ENCODE measurements at regions not wholly inside any gene's neighbourhood (a gene's known extent, or its start where the extent isn't known, plus 50 kb on each side); places are given as distances from the start of the nearest gene placed in this dataset.

GRCh38 chr3:110738531-110738930 lies 333.1 kb upstream of the NECTIN3 start:
- Histone ChIP-seq H3K4me1 (ENCODE audit: control insufficient read depth, insufficient read depth, low read length) (no peaks in the 10 kb centered on the region), H3K9ac (ENCODE audit: low read length) (no peak overlapping the region), H3K36me3 (ENCODE audit: control insufficient read depth, insufficient read depth, low read length, severe bottlenecking) (no peaks in the 10 kb centered on the region), H3K9me3 (ENCODE audit: control insufficient read depth, low read length) (no peaks in the 10 kb centered on the region), H3K4me3 (ENCODE audit: low read length) (no peak overlapping the region), H3K27me3 (replicated peaks; ENCODE audit: control insufficient read depth, insufficient read depth, low read length) (no peaks in the 10 kb centered on the region)
- peak; percentile 24 for DNase-seq (ENCODE audit: low read depth)

- H3K27me3 ChIP-seq (replicated peaks; ENCODE audit: control insufficient read depth, insufficient read depth, low read length): no peaks in the 10 kb centered on the region
- H3K4me1 ChIP-seq (ENCODE audit: control insufficient read depth, insufficient read depth, low read length): no peaks in the 10 kb centered on the region
- no peak overlapping the region for H3K4me3 ChIP-seq (ENCODE audit: low read length)
- DNase-seq (ENCODE audit: low read depth): no peak
- peaks cover 4% of the 10 kb centered on the region for H3K9me3 ChIP-seq (ENCODE audit: control insufficient read depth, low read length)
- H3K36me3 ChIP-seq (ENCODE audit: control insufficient read depth, insufficient read depth, low read length, severe bottlenecking): no peaks in the 10 kb centered on the region
- H3K9ac ChIP-seq (ENCODE audit: low read length): no peak overlapping the region
These were observed 329.7 kb upstream of the NECTIN3 start for GRCh38 chr3:110741891-110742290.

GRCh38 chr3:110743202-110743601 lies 328.4 kb upstream of the NECTIN3 start:
- DNase-seq (ENCODE audit: low read depth): no peak
- no peaks in the 10 kb centered on the region for H3K4me1 ChIP-seq (ENCODE audit: control insufficient read depth, insufficient read depth, low read length)
- H3K9me3 ChIP-seq (ENCODE audit: control insufficient read depth, low read length): peaks cover 4% of the 10 kb centered on the region
- H3K36me3 ChIP-seq (ENCODE audit: control insufficient read depth, insufficient read depth, low read length, severe bottlenecking): no peaks in the 10 kb centered on the region
- no peak overlapping the region for H3K4me3 ChIP-seq (ENCODE audit: low read length)
- no peak overlapping the region for H3K9ac ChIP-seq (ENCODE audit: low read length)
- H3K27me3 ChIP-seq (replicated peaks; ENCODE audit: control insufficient read depth, insufficient read depth, low read length): no peaks in the 10 kb centered on the region

GRCh38 chr3:110743984-110744383 lies 327.6 kb upstream of the NECTIN3 start:
- Histone ChIP-seq H3K36me3 (ENCODE audit: control insufficient read depth, insufficient read depth, low read length, severe bottlenecking) (no peaks in the 10 kb centered on the region), H3K9me3 (ENCODE audit: control insufficient read depth, low read length) (peaks cover 4% of the 10 kb centered on the region), H3K4me3 (ENCODE audit: low read length) (no peak overlapping the region), H3K4me1 (ENCODE audit: control insufficient read depth, insufficient read depth, low read length) (no peaks in the 10 kb centered on the region), H3K9ac (ENCODE audit: low read length) (no peak overlapping the region), H3K27me3 (replicated peaks; ENCODE audit: control insufficient read depth, insufficient read depth, low read length) (no peaks in the 10 kb centered on the region)
- DNase-seq (ENCODE audit: low read depth): no peak

GRCh38 chr3:110744723-110745122 lies 326.9 kb upstream of the NECTIN3 start:
- Histone ChIP-seq H3K27me3 (replicated peaks; ENCODE audit: control insufficient read depth, insufficient read depth, low read length) (no peaks in the 10 kb centered on the region), H3K4me1 (ENCODE audit: control insufficient read depth, insufficient read depth, low read length) (no peaks in the 10 kb centered on the region), H3K4me3 (ENCODE audit: low read length) (no peak overlapping the region)

GRCh38 chr3:110749006-110749405 lies 322.6 kb upstream of the NECTIN3 start:
- Histone ChIP-seq H3K9ac (ENCODE audit: low read length) (no peak overlapping the region), H3K9me3 (ENCODE audit: control insufficient read depth, low read length) (peaks cover 4% of the 10 kb centered on the region), H3K4me1 (ENCODE audit: control insufficient read depth, insufficient read depth, low read length) (no peaks in the 10 kb centered on the region), H3K27me3 (replicated peaks; ENCODE audit: control insufficient read depth, insufficient read depth, low read length) (no peaks in the 10 kb centered on the region), H3K4me3 (ENCODE audit: low read length) (no peak overlapping the region), H3K36me3 (ENCODE audit: control insufficient read depth, insufficient read depth, low read length, severe bottlenecking) (no peaks in the 10 kb centered on the region)
- DNase-seq (ENCODE audit: low read depth): no peak

More at GRCh38 chr3:110744723-110745122, 326.9 kb upstream of the NECTIN3 start:
- H3K9ac ChIP-seq (ENCODE audit: low read length): no peak overlapping the region
- H3K9me3 ChIP-seq (ENCODE audit: control insufficient read depth, low read length): peaks cover 4% of the 10 kb centered on the region
- no peak for DNase-seq (ENCODE audit: low read depth)
- H3K36me3 ChIP-seq (ENCODE audit: control insufficient read depth, insufficient read depth, low read length, severe bottlenecking): no peaks in the 10 kb centered on the region

- no peaks in the 10 kb centered on the region for H3K4me1 ChIP-seq (ENCODE audit: control insufficient read depth, insufficient read depth, low read length)
- no peak overlapping the region for H3K9ac ChIP-seq (ENCODE audit: low read length)
- H3K4me3 ChIP-seq (ENCODE audit: low read length): no peak overlapping the region
- no peaks in the 10 kb centered on the region for H3K36me3 ChIP-seq (ENCODE audit: control insufficient read depth, insufficient read depth, low read length, severe bottlenecking)
- peaks cover 4% of the 10 kb centered on the region for H3K9me3 ChIP-seq (ENCODE audit: control insufficient read depth, low read length)
- DNase-seq (ENCODE audit: low read depth): no peak
- no peaks in the 10 kb centered on the region for H3K27me3 ChIP-seq (replicated peaks; ENCODE audit: control insufficient read depth, insufficient read depth, low read length)
These were observed 321.4 kb upstream of the NECTIN3 start for GRCh38 chr3:110750201-110750600.

GRCh38 chr3:110752307-110752706 lies 319.3 kb upstream of the NECTIN3 start:
- DNase-seq (ENCODE audit: low read depth): no peak
- no peaks in the 10 kb centered on the region for H3K27me3 ChIP-seq (replicated peaks; ENCODE audit: control insufficient read depth, insufficient read depth, low read length)
- no peak overlapping the region for H3K4me3 ChIP-seq (ENCODE audit: low read length)
- H3K4me1 ChIP-seq (ENCODE audit: control insufficient read depth, insufficient read depth, low read length): no peaks in the 10 kb centered on the region
- no peak overlapping the region for H3K9ac ChIP-seq (ENCODE audit: low read length)
- no peaks in the 10 kb centered on the region for H3K36me3 ChIP-seq (ENCODE audit: control insufficient read depth, insufficient read depth, low read length, severe bottlenecking)
- no peaks in the 10 kb centered on the region for H3K9me3 ChIP-seq (ENCODE audit: control insufficient read depth, low read length)

- H3K36me3 ChIP-seq (ENCODE audit: control insufficient read depth, insufficient read depth, low read length, severe bottlenecking): no peaks in the 10 kb centered on the region
- no peak for DNase-seq (ENCODE audit: low read depth)
These were observed 318.1 kb upstream of the NECTIN3 start for GRCh38 chr3:110753516-110753915.

GRCh38 chr3:110754212-110754916 lies 317.3 kb upstream of the NECTIN3 start:
- Histone ChIP-seq H3K9me3 (ENCODE audit: control insufficient read depth, low read length) (no peaks in the 10 kb centered on the region), H3K36me3 (ENCODE audit: control insufficient read depth, insufficient read depth, low read length, severe bottlenecking) (no peaks in the 10 kb centered on the region), H3K27me3 (replicated peaks; ENCODE audit: control insufficient read depth, insufficient read depth, low read length) (no peaks in the 10 kb centered on the region), H3K4me3 (ENCODE audit: low read length) (no peak overlapping the region), H3K9ac (ENCODE audit: low read length) (no peak overlapping the region), H3K4me1 (ENCODE audit: control insufficient read depth, insufficient read depth, low read length) (no peaks in the 10 kb centered on the region)
- no peak for DNase-seq (ENCODE audit: low read depth)

More at GRCh38 chr3:110753516-110753915, 318.1 kb upstream of the NECTIN3 start:
- Histone ChIP-seq H3K9me3 (ENCODE audit: control insufficient read depth, low read length) (no peaks in the 10 kb centered on the region), H3K27me3 (replicated peaks; ENCODE audit: control insufficient read depth, insufficient read depth, low read length) (no peaks in the 10 kb centered on the region), H3K4me3 (ENCODE audit: low read length) (no peak overlapping the region), H3K9ac (ENCODE audit: low read length) (no peak overlapping the region), H3K4me1 (ENCODE audit: control insufficient read depth, insufficient read depth, low read length) (no peaks in the 10 kb centered on the region)

- Histone ChIP-seq H3K4me1 (ENCODE audit: control insufficient read depth, insufficient read depth, low read length) (no peaks in the 10 kb centered on the region), H3K4me3 (ENCODE audit: low read length) (no peak overlapping the region), H3K9me3 (ENCODE audit: control insufficient read depth, low read length) (no peaks in the 10 kb centered on the region), H3K9ac (ENCODE audit: low read length) (no peak overlapping the region), H3K27me3 (replicated peaks; ENCODE audit: control insufficient read depth, insufficient read depth, low read length) (no peaks in the 10 kb centered on the region), H3K36me3 (ENCODE audit: control insufficient read depth, insufficient read depth, low read length, severe bottlenecking) (no peaks in the 10 kb centered on the region)
- no peak for DNase-seq (ENCODE audit: low read depth)
These were observed 316.3 kb upstream of the NECTIN3 start for GRCh38 chr3:110755345-110755744.

GRCh38 chr3:110756705-110757104 lies 314.9 kb upstream of the NECTIN3 start:
- Histone ChIP-seq H3K4me3 (ENCODE audit: low read length) (no peak overlapping the region), H3K4me1 (ENCODE audit: control insufficient read depth, insufficient read depth, low read length) (no peaks in the 10 kb centered on the region), H3K27me3 (replicated peaks; ENCODE audit: control insufficient read depth, insufficient read depth, low read length) (no peaks in the 10 kb centered on the region), H3K9me3 (ENCODE audit: control insufficient read depth, low read length) (no peaks in the 10 kb centered on the region), H3K36me3 (ENCODE audit: control insufficient read depth, insufficient read depth, low read length, severe bottlenecking) (no peaks in the 10 kb centered on the region), H3K9ac (ENCODE audit: low read length) (no peak overlapping the region)
- no peak for DNase-seq (ENCODE audit: low read depth)
